Neural progenitor cell (in vitro differentiated cells): ENCODE measurements at regions not wholly inside any gene's neighbourhood (a gene's known extent, or its start where the extent isn't known, plus 50 kb on each side); places are given as distances from the start of the nearest gene placed in this dataset.

ENCODE experiments used
- DNase-seq: peaks from one replicate; pipeline ENCODE4 v3.0.0-alpha.2; 2016; ENCODE audit warnings: low spot score
- H2AFZ ChIP-seq: fragments of 200-600 bp; sonication (generic); replicated peaks from 2 replicates; pipeline ENCODE4 v1.6.1; 2016; ENCODE audit warnings: antibody characterized with exemption
- H3F3A ChIP-seq: fragments of 200-600 bp; sonication (generic); 2 replicates; pipeline ENCODE4 v1.6.1; 2016; ENCODE audit warnings: antibody characterized with exemption, low read depth
- H3K27ac ChIP-seq: fragments of 200-600 bp; sonication (generic); 2 replicates; pipeline ENCODE4 v1.5.1; 2016; ENCODE audit warnings: mild to moderate bottlenecking
- H3K27me3 ChIP-seq: fragments of 200-600 bp; sonication (generic); 2 replicates; pipeline ENCODE4 v1.6.1; 2016; ENCODE audit warnings: mild to moderate bottlenecking, moderate library complexity
- H3K36me3 ChIP-seq: fragments of 200-600 bp; sonication (generic); 2 replicates; pipeline ENCODE4 v1.5.1; 2016
- H3K4me1 ChIP-seq: fragments of 200-600 bp; sonication (generic); 2 replicates; pipeline ENCODE4 v1.6.1; 2016; ENCODE audit warnings: mixed run types
- H3K4me2 ChIP-seq: fragments of 200-600 bp; sonication (generic); 2 replicates; pipeline ENCODE4 v1.6.1; 2016
- H3K4me3 ChIP-seq: fragments of 200-600 bp; sonication (generic); 2 replicates; pipeline ENCODE4 v1.5.1; 2016
- H3K79me2 ChIP-seq: fragments of 200-600 bp; sonication (generic); 2 replicates; pipeline ENCODE4 v1.6.1; 2016; ENCODE audit warnings: low read depth
- H3K9ac ChIP-seq: fragments of 200-600 bp; sonication (generic); 2 replicates; pipeline ENCODE4 v1.6.1; 2016
- H3K9me3 ChIP-seq: fragments of 200-600 bp; sonication (generic); 2 replicates; pipeline ENCODE4 v1.5.1; 2016; ENCODE audit warnings: low read depth
- H4K20me1 ChIP-seq: fragments of 200-600 bp; sonication (generic); 2 replicates; pipeline ENCODE4 v1.6.1; 2016; ENCODE audit warnings: low read depth
- H3K27ac Mint-ChIP-seq: 3 replicates; pipeline ENCODE4 v1.8.0; 2021; ENCODE audit warnings: mixed read lengths
- H3K27me3 Mint-ChIP-seq: 2 replicates; pipeline ENCODE4 v1.8.0; 2022; ENCODE audit warnings: low read depth, mild to moderate bottlenecking, inconsistent platforms, moderate library complexity, mixed read lengths; ENCODE audit not compliant: insufficient read depth
- H3K36me3 Mint-ChIP-seq: 3 replicates; pipeline ENCODE4 v1.8.0; 2021; ENCODE audit warnings: mixed read lengths
- H3K4me1 Mint-ChIP-seq: 3 replicates; pipeline ENCODE4 v1.8.0; 2021; ENCODE audit warnings: mixed read lengths
- H3K4me3 Mint-ChIP-seq: 3 replicates; pipeline ENCODE4 v1.8.0; 2021; ENCODE audit warnings: mild to moderate bottlenecking, moderate library complexity, mixed read lengths
- H3K9me3 Mint-ChIP-seq: 3 replicates; pipeline ENCODE4 v1.8.0; 2020; ENCODE audit warnings: mixed read lengths
- EZH2 ChIP-seq: fragments of 200-600 bp; sonication (generic); IDR thresholded peaks from 2 replicates; pipeline ENCODE4 v1.6.1; 2017; ENCODE audit warnings: antibody characterized with exemption, mild to moderate bottlenecking, moderate library complexity
- EZH2phosphoT487 ChIP-seq: fragments of 200-600 bp; sonication (generic); IDR thresholded peaks from 2 replicates; pipeline ENCODE4 v1.6.1; 2017; ENCODE audit warnings: antibody characterized with exemption
- TF ChIP-seq, protein P1 (sequence below): fragments of 200-600 bp; sonication (generic); IDR thresholded peaks from 2 replicates; pipeline ENCODE4 v1.5.1; 2017; ENCODE audit warnings: antibody characterized with exemption, mild to moderate bottlenecking

GRCh38 chr2:37425408-37425807 is 81.0 kb downstream of the QPCT start:
- no peaks in the 10 kb centered on the region for H3K27me3 ChIP-seq
- Mint-ChIP-seq H3K4me3 (no peak overlapping the region), H3K9me3 (no peaks in the 10 kb centered on the region), H3K27ac (no peak overlapping the region), H3K27me3 (peaks cover 2% of the 10 kb centered on the region), H3K36me3 (no peaks in the 10 kb centered on the region), H3K4me1 (peaks cover 3% of the 10 kb centered on the region)
- TF ChIP-seq, protein P1, sequence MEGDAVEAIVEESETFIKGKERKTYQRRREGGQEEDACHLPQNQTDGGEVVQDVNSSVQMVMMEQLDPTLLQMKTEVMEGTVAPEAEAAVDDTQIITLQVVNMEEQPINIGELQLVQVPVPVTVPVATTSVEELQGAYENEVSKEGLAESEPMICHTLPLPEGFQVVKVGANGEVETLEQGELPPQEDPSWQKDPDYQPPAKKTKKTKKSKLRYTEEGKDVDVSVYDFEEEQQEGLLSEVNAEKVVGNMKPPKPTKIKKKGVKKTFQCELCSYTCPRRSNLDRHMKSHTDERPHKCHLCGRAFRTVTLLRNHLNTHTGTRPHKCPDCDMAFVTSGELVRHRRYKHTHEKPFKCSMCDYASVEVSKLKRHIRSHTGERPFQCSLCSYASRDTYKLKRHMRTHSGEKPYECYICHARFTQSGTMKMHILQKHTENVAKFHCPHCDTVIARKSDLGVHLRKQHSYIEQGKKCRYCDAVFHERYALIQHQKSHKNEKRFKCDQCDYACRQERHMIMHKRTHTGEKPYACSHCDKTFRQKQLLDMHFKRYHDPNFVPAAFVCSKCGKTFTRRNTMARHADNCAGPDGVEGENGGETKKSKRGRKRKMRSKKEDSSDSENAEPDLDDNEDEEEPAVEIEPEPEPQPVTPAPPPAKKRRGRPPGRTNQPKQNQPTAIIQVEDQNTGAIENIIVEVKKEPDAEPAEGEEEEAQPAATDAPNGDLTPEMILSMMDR: no peak
- TF ChIP-seq EZH2: no peak
- no peak for TF ChIP-seq EZH2phosphoT487
- H3K9me3 ChIP-seq: no peaks in the 10 kb centered on the region
- H3K4me3 ChIP-seq: no peak overlapping the region
- no peaks in the 10 kb centered on the region for H3F3A ChIP-seq
- H3K4me1 ChIP-seq: no peaks in the 10 kb centered on the region
- no peak for DNase-seq
- H4K20me1 ChIP-seq: no peaks in the 10 kb centered on the region
- H3K27ac ChIP-seq: no peak overlapping the region
- H3K9ac ChIP-seq: no peak overlapping the region
- H3K4me2 ChIP-seq: no peak overlapping the region
- no peaks in the 10 kb centered on the region for H3K79me2 ChIP-seq
- H3K36me3 ChIP-seq: no peaks in the 10 kb centered on the region
- no peak overlapping the region for H2AFZ ChIP-seq

DNA sequence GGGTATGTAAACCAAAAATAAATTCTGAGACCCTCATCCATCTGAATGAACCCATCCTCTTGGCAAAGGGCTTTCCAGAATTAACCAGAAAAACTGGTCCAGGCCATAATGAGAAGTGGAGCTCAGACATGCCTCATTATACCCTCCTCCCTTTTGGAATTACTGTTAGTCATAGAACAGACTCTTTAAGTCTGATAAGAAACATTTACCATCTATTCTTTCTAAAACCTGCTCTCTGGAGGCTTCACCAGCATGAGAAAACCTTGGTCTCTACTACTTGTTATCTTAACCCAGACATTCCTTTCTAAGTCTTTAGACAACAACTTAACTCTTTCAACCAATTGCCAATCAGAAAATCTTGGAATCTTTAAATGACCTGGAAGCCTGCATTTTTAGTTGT is 82.8 kb downstream of the QPCT start:
- no peaks in the 10 kb centered on the region for H4K20me1 ChIP-seq
- no peak overlapping the region for H3K27ac ChIP-seq
- Mint-ChIP-seq H3K4me3 (no peak overlapping the region), H3K27ac (no peak overlapping the region), H3K9me3 (no peaks in the 10 kb centered on the region), H3K36me3 (no peaks in the 10 kb centered on the region), H3K27me3 (peaks cover 2% of the 10 kb centered on the region), H3K4me1 (peaks cover 3% of the 10 kb centered on the region)
- no peaks in the 10 kb centered on the region for H3K27me3 ChIP-seq
- H3K36me3 ChIP-seq: no peaks in the 10 kb centered on the region
- H3K79me2 ChIP-seq: no peaks in the 10 kb centered on the region
- H3K4me2 ChIP-seq: no peak overlapping the region
- TF ChIP-seq, protein P1: no peak
- TF ChIP-seq EZH2phosphoT487: no peak
- no peak for TF ChIP-seq EZH2
- no peak overlapping the region for H2AFZ ChIP-seq
- no peak for DNase-seq
- no peaks in the 10 kb centered on the region for H3K4me1 ChIP-seq
- no peak overlapping the region for H3K9ac ChIP-seq
- H3F3A ChIP-seq: no peaks in the 10 kb centered on the region
- H3K9me3 ChIP-seq: no peaks in the 10 kb centered on the region
- no peak overlapping the region for H3K4me3 ChIP-seq

DNA sequence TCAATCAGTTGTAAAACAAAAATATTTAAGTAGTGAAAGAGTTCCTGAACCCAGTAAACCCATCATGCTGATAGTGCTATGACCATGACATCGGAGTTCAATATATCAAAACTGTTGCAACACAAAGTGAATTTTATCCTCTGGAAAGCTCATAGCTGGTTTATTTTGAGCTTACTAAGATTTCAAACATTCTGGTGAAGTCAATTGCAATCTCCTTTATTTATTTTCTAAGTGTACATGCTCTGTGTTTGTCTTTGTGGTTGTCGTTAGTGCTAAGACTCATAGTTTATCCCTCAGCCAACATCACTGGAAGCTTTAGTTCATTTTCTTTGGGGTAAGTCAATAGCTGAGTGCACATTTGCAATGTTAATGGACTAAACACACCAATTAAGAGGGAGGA is 91.9 kb downstream of the QPCT start:
- Mint-ChIP-seq H3K9me3 (peaks cover 1% of the 10 kb centered on the region), H3K4me1 (no peaks in the 10 kb centered on the region), H3K36me3 (no peaks in the 10 kb centered on the region), H3K27me3 (no peaks in the 10 kb centered on the region), H3K27ac (no peak overlapping the region), H3K4me3 (no peak overlapping the region)
- Histone ChIP-seq H3K9ac (no peak overlapping the region), H2AFZ (no peak overlapping the region), H3K4me3 (no peak overlapping the region), H3F3A (no peaks in the 10 kb centered on the region), H4K20me1 (no peaks in the 10 kb centered on the region), H3K4me2 (no peak overlapping the region), H3K27ac (no peak overlapping the region), H3K79me2 (no peaks in the 10 kb centered on the region), H3K27me3 (no peaks in the 10 kb centered on the region), H3K36me3 (no peaks in the 10 kb centered on the region), H3K4me1 (no peaks in the 10 kb centered on the region), H3K9me3 (no peaks in the 10 kb centered on the region)
- no peak for DNase-seq
- TF ChIP-seq, protein P1: no peak
- TF ChIP-seq EZH2 (no peak), EZH2phosphoT487 (no peak)
